Common myeloid progenitor, CD34-positive (primary cell): ENCODE measurements at regions not wholly inside any gene's neighbourhood (a gene's known extent, or its start where the extent isn't known, plus 50 kb on each side); places are given as distances from the start of the nearest gene placed in this dataset.

Experiments used
- CTCF ChIA-PET: fragments of 350-600 bp; sonication (Branson Sonifier 250); formaldehyde crosslinking; loops from one replicate; lab custom pipeline; 2021; ENCODE audit warnings: antibody characterized with exemption; lab: Charles Lee
- POLR2A ChIA-PET: fragments of 350-600 bp; sonication (Branson Sonifier 250); formaldehyde crosslinking; loops from one replicate; lab custom pipeline; 2021; ENCODE audit warnings: antibody characterized with exemption; lab: Charles Lee
- DNase-seq, 3 donors: peaks; one replicate each; pipeline versions ENCODE4 v3.0.0 to v3.0.0-alpha.2; 2013
- H3K27ac ChIP-seq, 2 experiments: 1 replicate in 1 of 2; 2 replicates in 1 of 2; pipeline ENCODE4 v1.7.0; 2013; ENCODE audit warnings: inconsistent platforms in 2 of 2, low read length in 2 of 2, mild to moderate bottlenecking in 2 of 2, low read depth in 1 of 2, moderate library complexity in 1 of 2; ENCODE audit not compliant: severe bottlenecking in 2 of 2, insufficient read depth in 1 of 2, poor library complexity in 1 of 2
- H3K27me3 ChIP-seq, 5 experiments: replicated peaks in 2 of 5; 1 replicate in 3 of 5; 2 replicates in 2 of 5; pipeline versions ENCODE4 v1.6.1 to v1.7.0; 2013; ENCODE audit warnings: low read length in 4 of 5, mild to moderate bottlenecking in 2 of 5, moderate library complexity in 2 of 5, inconsistent platforms in 1 of 5; ENCODE audit not compliant: insufficient read depth in 5 of 5, control insufficient read depth in 4 of 5
- H3K36me3 ChIP-seq, 4 experiments: 1 replicate in 2 of 4; 2 replicates in 2 of 4; pipeline versions ENCODE4 v1.6.1 to v1.7.0; 2013; ENCODE audit warnings: low read length in 3 of 4, control low read depth in 1 of 4, mild to moderate bottlenecking in 1 of 4; ENCODE audit not compliant: control insufficient read depth in 4 of 4, insufficient read depth in 4 of 4
- H3K4me1 ChIP-seq, 4 experiments: 1 replicate in 3 of 4; 2 replicates in 1 of 4; pipeline versions ENCODE4 v1.6.1 to v1.7.1; 2013; ENCODE audit warnings: low read length in 3 of 4, mild to moderate bottlenecking in 3 of 4, control low read depth in 1 of 4, inconsistent platforms in 1 of 4, moderate library complexity in 1 of 4; ENCODE audit not compliant: control insufficient read depth in 4 of 4, insufficient read depth in 4 of 4; ENCODE audit errors: control extremely low read depth in 1 of 4
- H3K4me3 ChIP-seq, 7 experiments: 1 replicate in 4 of 7; 2 replicates in 3 of 7; pipeline versions ENCODE4 v1.5.1 to v1.7.0; 2013; ENCODE audit warnings: mild to moderate bottlenecking in 7 of 7, low read length in 6 of 7, moderate library complexity in 6 of 7, inconsistent platforms in 2 of 7, low read depth in 2 of 7, control low read depth in 1 of 7; ENCODE audit not compliant: insufficient read depth in 4 of 7, control insufficient read depth in 1 of 7; ENCODE audit errors: extremely low read depth in 1 of 7
- H3K9me3 ChIP-seq, 5 experiments: 1 replicate in 4 of 5; 2 replicates in 1 of 5; pipeline versions ENCODE4 v1.6.1 to v1.7.1; 2013; ENCODE audit warnings: low read length in 4 of 5, mild to moderate bottlenecking in 2 of 5, inconsistent platforms in 1 of 5, low read depth in 1 of 5, moderate library complexity in 1 of 5; ENCODE audit not compliant: control insufficient read depth in 4 of 5, insufficient read depth in 2 of 5; ENCODE audit errors: control extremely low read depth in 1 of 5
- WGBS: methylation state at CpG from one replicate; pipeline ENCODE4 v1.1.5; 2013; ENCODE audit not compliant: insufficient coverage; 5-methylcytosine and 5-hydroxymethylcytosine counted together

GRCh38 chr3:67733269-67733950, 79.0 kb upstream of the SUCLG2 start:
- no peaks in the 10 kb centered on the region for H3K9me3 ChIP-seq
- DNase-seq, result no peak
- 100% methylated on average over 1 of the region's 3 CpGs for WGBS
- H3K4me3 ChIP-seq, result no peak overlapping the region
- peaks cover 0 to 5% (median 0%) of the 10 kb centered on the region in 5 experiments for H3K27me3 ChIP-seq
- H3K4me1 ChIP-seq, result no peaks in the 10 kb centered on the region
- ChIA-PET POLR2A (no interaction called here), CTCF (no interaction called here)
- H3K27ac ChIP-seq, result no peak overlapping the region
- H3K36me3 ChIP-seq, result no peaks in the 10 kb centered on the region

- Histone ChIP-seq H3K27me3 (no peaks in the 10 kb centered on the region), H3K27ac (no peak overlapping the region), H3K9me3 (peaks cover 0 to 4% (median 0%) of the 10 kb centered on the region in 5 experiments), H3K4me1 (no peaks in the 10 kb centered on the region), H3K36me3 (no peaks in the 10 kb centered on the region), H3K4me3 (no peak overlapping the region)
- DNase-seq, result no peak
- POLR2A ChIA-PET, result no interaction called here
- CTCF ChIA-PET, result no interaction called here
- no CpG with 5 or more reads among the region's 2 CpGs for WGBS
These were observed 70.0 kb upstream of the SUCLG2 start for GRCh38 chr3:67724434-67724833.

- Histone ChIP-seq H3K27ac (no peak overlapping the region), H3K4me1 (no peaks in the 10 kb centered on the region), H3K36me3 (no peaks in the 10 kb centered on the region), H3K9me3 (peaks cover 0 to 4% (median 0%) of the 10 kb centered on the region in 5 experiments), H3K27me3 (no peaks in the 10 kb centered on the region), H3K4me3 (no peak overlapping the region)
- ChIA-PET POLR2A (no interaction called here), CTCF (no interaction called here)
- no CpG with 5 or more reads among the region's 1 CpG for WGBS
- no peak for DNase-seq
These were observed 69.5 kb upstream of the SUCLG2 start for GRCh38 chr3:67723863-67724262.

GRCh38 chr3:67719333-67719732, 64.9 kb upstream of the SUCLG2 start:
- Histone ChIP-seq H3K27me3 (no peaks in the 10 kb centered on the region), H3K4me1 (no peaks in the 10 kb centered on the region), H3K27ac (no peak overlapping the region), H3K4me3 (no peak overlapping the region), H3K9me3 (peaks cover 0 to 2% (median 0%) of the 10 kb centered on the region in 5 experiments), H3K36me3 (no peaks in the 10 kb centered on the region)
- POLR2A ChIA-PET, result no interaction called here
- WGBS, result no CpG with 5 or more reads among the region's 3 CpGs
- no peak for DNase-seq
- CTCF ChIA-PET, result no interaction called here

GRCh38 chr3:67715971-67716370, 61.6 kb upstream of the SUCLG2 start:
- WGBS, result 96% methylated on average over 5 of the region's 5 CpGs
- CTCF ChIA-PET, result no interaction called here
- POLR2A ChIA-PET, result no interaction called here

GRCh38 chr3:67713764-67714469, 59.5 kb upstream of the SUCLG2 start:
- POLR2A ChIA-PET, result no interaction called here
- 100% methylated on average over 1 of the region's 3 CpGs for WGBS
- H3K36me3 ChIP-seq, result no peaks in the 10 kb centered on the region

More at GRCh38 chr3:67715971-67716370, 61.6 kb upstream of the SUCLG2 start:
- DNase-seq, result no peak
- H3K4me1 ChIP-seq, result no peaks in the 10 kb centered on the region
- H3K27ac ChIP-seq, result no peak overlapping the region
- no peaks in the 10 kb centered on the region for H3K36me3 ChIP-seq
- H3K9me3 ChIP-seq, result peaks cover 0 to 2% (median 0%) of the 10 kb centered on the region in 5 experiments
- no peak overlapping the region for H3K4me3 ChIP-seq
- peaks cover 0 to 2% (median 0%) of the 10 kb centered on the region in 5 experiments for H3K27me3 ChIP-seq

GRCh38 chr3:67712259-67712658, 57.8 kb upstream of the SUCLG2 start:
- no peaks in the 10 kb centered on the region for H3K36me3 ChIP-seq
- no peaks in the 10 kb centered on the region for H3K4me1 ChIP-seq
- no peak for DNase-seq
- H3K27me3 ChIP-seq, result peaks cover 0 to 2% (median 0%) of the 10 kb centered on the region in 5 experiments
- no peak overlapping the region for H3K4me3 ChIP-seq
- H3K9me3 ChIP-seq, result no peaks in the 10 kb centered on the region
- POLR2A ChIA-PET, result no interaction called here
- CTCF ChIA-PET, result no interaction called here
- no peak overlapping the region for H3K27ac ChIP-seq

More at GRCh38 chr3:67713764-67714469, 59.5 kb upstream of the SUCLG2 start:
- H3K9me3 ChIP-seq, result no peaks in the 10 kb centered on the region
- no peak for DNase-seq
- peaks cover 0 to 2% (median 0%) of the 10 kb centered on the region in 5 experiments for H3K27me3 ChIP-seq
- H3K27ac ChIP-seq, result no peak overlapping the region
- CTCF ChIA-PET, result no interaction called here
- H3K4me3 ChIP-seq, result no peak overlapping the region
- H3K4me1 ChIP-seq, result no peaks in the 10 kb centered on the region
